A549 (cell line): ENCODE measurements at regions not wholly inside any gene's neighbourhood (a gene's known extent, or its start where the extent isn't known, plus 50 kb on each side); places are given as distances from the start of the nearest gene placed in this dataset.

Experiments used
- EP300 ChIP-seq, 2 experiments: fragments of >200 bp; sonication (Bioruptor Twin); formaldehyde crosslinking; IDR thresholded peaks; 2 replicates in 1 of 2; 3 replicates in 1 of 2; pipeline ENCODE4 v1.6.1; 2016 to 2017
- ESRRA ChIP-seq: fragments of 150-350 bp; IDR thresholded peaks from 2 replicates; pipeline ENCODE4 v1.6.1; 2014; ENCODE audit warnings: mild to moderate bottlenecking, low read length, borderline replicate concordance
- MAX ChIP-seq: IDR thresholded peaks from 2 replicates; pipeline ENCODE4 v1.6.1; 2012
- POLR2A ChIP-seq: IDR thresholded peaks from 2 replicates; pipeline ENCODE4 v1.6.1; 2012; ENCODE audit warnings: mild to moderate bottlenecking, low read length
- RAD21 ChIP-seq, 2 experiments: fragments of >200 bp in 1 of 2; sonication (Bioruptor Twin) in 1 of 2; formaldehyde crosslinking in 1 of 2; IDR thresholded peaks in 1 of 2; conservative IDR thresholded peaks in 1 of 2; 2 replicates in 1 of 2; 3 replicates in 1 of 2; pipeline ENCODE4 v1.6.1; 2012 to 2018; ENCODE audit warnings: inconsistent platforms in 1 of 2
- RNF2 ChIP-seq: fragments of 200-600 bp; sonication (generic); IDR thresholded peaks from 2 replicates; pipeline ENCODE4 v1.6.1; 2016; ENCODE audit warnings: low read depth, mild to moderate bottlenecking, antibody characterized with exemption, moderate library complexity, borderline replicate concordance
- TF ChIP-seq, protein P1 (sequence below): fragments of >200 bp; sonication (Bioruptor Twin); formaldehyde crosslinking; IDR thresholded peaks from 3 replicates; pipeline ENCODE4 v1.5.1; 2016
- TF ChIP-seq, protein P2 (sequence below): fragments of 200-600 bp; sonication (generic); IDR thresholded peaks from 2 replicates; pipeline ENCODE4 v1.6.1; 2016; ENCODE audit warnings: antibody characterized with exemption, mild to moderate bottlenecking, moderate library complexity

DNA sequence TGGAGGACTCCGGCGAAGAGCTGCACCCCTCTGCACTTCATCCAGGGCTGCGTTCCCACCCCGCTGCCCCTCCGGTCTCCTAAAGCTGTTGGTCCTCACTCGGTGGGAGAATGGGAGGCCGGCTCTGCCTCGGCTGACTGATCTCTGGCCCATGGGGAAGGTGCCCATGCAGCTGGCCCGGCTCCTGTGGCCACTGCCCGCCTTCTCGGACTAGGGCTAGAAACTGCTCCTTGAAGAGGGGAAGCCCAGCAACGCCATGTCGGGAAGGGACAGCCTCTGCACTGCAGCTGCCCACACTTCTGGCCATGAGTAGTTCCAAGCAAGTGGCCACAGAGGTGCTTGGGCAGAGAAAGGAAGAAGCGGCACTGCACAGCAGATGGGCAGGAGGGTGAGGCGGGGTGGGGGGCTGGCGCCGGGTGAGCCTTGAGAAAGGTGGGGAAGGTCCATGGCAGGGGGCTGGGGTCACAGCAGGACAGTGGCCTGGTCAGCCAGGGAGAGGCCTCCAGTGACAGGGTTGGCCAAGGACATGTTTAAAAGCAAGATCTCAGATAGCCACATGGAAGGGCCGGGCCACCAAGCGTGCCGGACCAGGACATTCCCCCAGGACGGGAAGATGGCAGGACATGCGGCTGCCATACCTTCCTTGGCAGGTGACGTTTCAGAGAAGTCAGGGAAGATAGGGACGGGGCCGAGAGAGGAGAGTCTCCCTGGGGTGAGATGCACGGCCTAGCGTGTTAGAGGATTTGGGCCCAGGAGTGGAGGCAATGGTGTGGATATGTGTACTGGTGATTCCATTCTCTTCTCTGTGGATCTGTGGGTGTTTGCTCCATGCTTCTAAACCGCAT is 158.8 kb upstream of the HDAC4 start:
- TF ChIP-seq MAX: no peak
- no peak for TF ChIP-seq EP300 (IDR thresholded peaks at IDR 0.05)
- TF ChIP-seq, protein P1, sequence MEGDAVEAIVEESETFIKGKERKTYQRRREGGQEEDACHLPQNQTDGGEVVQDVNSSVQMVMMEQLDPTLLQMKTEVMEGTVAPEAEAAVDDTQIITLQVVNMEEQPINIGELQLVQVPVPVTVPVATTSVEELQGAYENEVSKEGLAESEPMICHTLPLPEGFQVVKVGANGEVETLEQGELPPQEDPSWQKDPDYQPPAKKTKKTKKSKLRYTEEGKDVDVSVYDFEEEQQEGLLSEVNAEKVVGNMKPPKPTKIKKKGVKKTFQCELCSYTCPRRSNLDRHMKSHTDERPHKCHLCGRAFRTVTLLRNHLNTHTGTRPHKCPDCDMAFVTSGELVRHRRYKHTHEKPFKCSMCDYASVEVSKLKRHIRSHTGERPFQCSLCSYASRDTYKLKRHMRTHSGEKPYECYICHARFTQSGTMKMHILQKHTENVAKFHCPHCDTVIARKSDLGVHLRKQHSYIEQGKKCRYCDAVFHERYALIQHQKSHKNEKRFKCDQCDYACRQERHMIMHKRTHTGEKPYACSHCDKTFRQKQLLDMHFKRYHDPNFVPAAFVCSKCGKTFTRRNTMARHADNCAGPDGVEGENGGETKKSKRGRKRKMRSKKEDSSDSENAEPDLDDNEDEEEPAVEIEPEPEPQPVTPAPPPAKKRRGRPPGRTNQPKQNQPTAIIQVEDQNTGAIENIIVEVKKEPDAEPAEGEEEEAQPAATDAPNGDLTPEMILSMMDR: no peak
- no peak for TF ChIP-seq RNF2
- no peak for TF ChIP-seq RAD21 (conservative IDR thresholded peaks at IDR 0.05 in 1 of 2, IDR thresholded peaks at IDR 0.05 in 1 of 2)
- no peak for TF ChIP-seq ESRRA
- TF ChIP-seq POLR2A: no peak
- TF ChIP-seq, protein P2, sequence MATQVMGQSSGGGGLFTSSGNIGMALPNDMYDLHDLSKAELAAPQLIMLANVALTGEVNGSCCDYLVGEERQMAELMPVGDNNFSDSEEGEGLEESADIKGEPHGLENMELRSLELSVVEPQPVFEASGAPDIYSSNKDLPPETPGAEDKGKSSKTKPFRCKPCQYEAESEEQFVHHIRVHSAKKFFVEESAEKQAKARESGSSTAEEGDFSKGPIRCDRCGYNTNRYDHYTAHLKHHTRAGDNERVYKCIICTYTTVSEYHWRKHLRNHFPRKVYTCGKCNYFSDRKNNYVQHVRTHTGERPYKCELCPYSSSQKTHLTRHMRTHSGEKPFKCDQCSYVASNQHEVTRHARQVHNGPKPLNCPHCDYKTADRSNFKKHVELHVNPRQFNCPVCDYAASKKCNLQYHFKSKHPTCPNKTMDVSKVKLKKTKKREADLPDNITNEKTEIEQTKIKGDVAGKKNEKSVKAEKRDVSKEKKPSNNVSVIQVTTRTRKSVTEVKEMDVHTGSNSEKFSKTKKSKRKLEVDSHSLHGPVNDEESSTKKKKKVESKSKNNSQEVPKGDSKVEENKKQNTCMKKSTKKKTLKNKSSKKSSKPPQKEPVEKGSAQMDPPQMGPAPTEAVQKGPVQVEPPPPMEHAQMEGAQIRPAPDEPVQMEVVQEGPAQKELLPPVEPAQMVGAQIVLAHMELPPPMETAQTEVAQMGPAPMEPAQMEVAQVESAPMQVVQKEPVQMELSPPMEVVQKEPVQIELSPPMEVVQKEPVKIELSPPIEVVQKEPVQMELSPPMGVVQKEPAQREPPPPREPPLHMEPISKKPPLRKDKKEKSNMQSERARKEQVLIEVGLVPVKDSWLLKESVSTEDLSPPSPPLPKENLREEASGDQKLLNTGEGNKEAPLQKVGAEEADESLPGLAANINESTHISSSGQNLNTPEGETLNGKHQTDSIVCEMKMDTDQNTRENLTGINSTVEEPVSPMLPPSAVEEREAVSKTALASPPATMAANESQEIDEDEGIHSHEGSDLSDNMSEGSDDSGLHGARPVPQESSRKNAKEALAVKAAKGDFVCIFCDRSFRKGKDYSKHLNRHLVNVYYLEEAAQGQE: no peak
